Stimulated activated naive B cell treated with anti-CD40 and anti-IgM and Interleukin-4, amounts not matched to agents 10 μg/mL and 1 μg/mL and 100 μg/mL, for 72 hours (primary cell): ENCODE measurements at regions not wholly inside any gene's neighbourhood (a gene's known extent, or its start where the extent isn't known, plus 50 kb on each side); places are given as distances from the start of the nearest gene placed in this dataset.
"Not testable (repeated sequence)": the region's sequence is repeated elsewhere in the genome, so short reads cannot be mapped to it uniquely, and the experiment has no call there.

ENCODE experiments used
- ATAC-seq, 2 donors: fragments of 150-1000 bp; cut with Tn5 transposase; replicated peaks; 2 replicates each; pipeline ENCODE4 v1.10.0; 2021; ENCODE audit warnings: moderate library complexity in 1 of 2
- DNase-seq: peaks from one replicate; pipeline ENCODE4 v3.0.0; 2021
- H3K27ac Mint-ChIP-seq: one replicate; pipeline ENCODE4 v1.8.0; 2022; ENCODE audit warnings: mild to moderate bottlenecking, mixed read lengths
- H3K27me3 Mint-ChIP-seq, 2 donors: one replicate each; pipeline ENCODE4 v1.8.0; 2022; ENCODE audit warnings: mixed read lengths in 2 of 2
- H3K36me3 Mint-ChIP-seq, 2 donors: one replicate each; pipeline ENCODE4 v1.8.0; 2022; ENCODE audit warnings: mixed read lengths in 2 of 2, mild to moderate bottlenecking in 1 of 2
- H3K4me1 Mint-ChIP-seq, 2 donors: one replicate each; pipeline ENCODE4 v1.8.0; 2022; ENCODE audit warnings: mixed read lengths in 2 of 2, mild to moderate bottlenecking in 1 of 2
- H3K4me3 Mint-ChIP-seq, 2 donors: one replicate each; pipeline ENCODE4 v1.8.0; 2022; ENCODE audit warnings: mild to moderate bottlenecking in 2 of 2, mixed read lengths in 2 of 2, moderate library complexity in 1 of 2
- H3K9me3 Mint-ChIP-seq, 2 donors: one replicate each; pipeline ENCODE4 v1.8.0; 2022; ENCODE audit warnings: mixed read lengths in 2 of 2, mild to moderate bottlenecking in 1 of 2

DNA sequence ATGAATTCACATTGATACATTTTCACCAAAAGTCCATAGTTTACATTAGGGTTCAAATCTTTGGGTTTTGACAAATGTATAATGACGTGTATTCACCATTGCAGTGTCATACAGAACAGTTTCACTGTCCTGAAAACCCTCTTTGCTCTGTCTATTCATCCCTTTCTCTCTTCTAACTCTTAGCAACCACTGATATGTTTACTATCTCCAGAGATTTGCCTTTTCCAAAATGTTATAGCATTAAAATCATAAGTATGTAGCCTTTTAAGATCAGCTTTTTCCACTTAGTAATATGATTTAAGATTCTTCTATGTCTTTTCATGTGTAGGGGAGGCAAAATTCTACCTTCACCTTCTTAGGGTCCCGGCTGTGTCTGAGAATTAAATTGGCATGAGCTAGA lies 203.8 kb downstream of the TPRG1 start:
- no peak overlapping the region for H3K27ac Mint-ChIP-seq
- DNase-seq (no peak), ATAC-seq (no peak)
- H3K4me1 Mint-ChIP-seq, result no peaks in the 10 kb centered on the region
- H3K9me3 Mint-ChIP-seq, result peaks cover 0 to 2% of the 10 kb centered on the region in 2 donors
- no peaks in the 10 kb centered on the region for H3K36me3 Mint-ChIP-seq
- no peak overlapping the region for H3K4me3 Mint-ChIP-seq
- H3K27me3 Mint-ChIP-seq, result no peaks in the 10 kb centered on the region

DNA sequence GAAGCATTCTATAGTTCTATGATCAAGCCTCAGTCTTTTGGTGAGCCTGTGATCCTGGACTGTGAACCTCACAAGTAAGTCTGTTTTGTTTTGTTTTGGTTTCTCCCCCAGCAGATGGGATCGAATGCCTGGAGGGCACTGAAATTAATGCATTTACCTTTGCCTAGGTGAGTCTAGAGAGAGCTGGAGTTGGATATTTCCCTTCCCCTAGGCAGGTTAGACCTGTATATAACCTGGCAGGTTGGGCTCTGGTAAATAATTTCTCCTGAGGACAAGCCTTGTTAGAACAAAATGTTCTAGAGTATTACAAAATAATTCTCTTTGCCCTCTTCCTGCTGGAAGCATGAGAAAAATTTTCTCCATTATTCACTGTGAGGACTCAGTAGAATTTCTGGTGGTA lies 211.9 kb downstream of the TPRG1 start:
- ATAC-seq (no peak), DNase-seq (no peak)
- no peak overlapping the region for H3K27ac Mint-ChIP-seq
- H3K4me1 Mint-ChIP-seq, result no peaks in the 10 kb centered on the region
- no peaks in the 10 kb centered on the region for H3K27me3 Mint-ChIP-seq
- H3K36me3 Mint-ChIP-seq, result no peaks in the 10 kb centered on the region
- H3K9me3 Mint-ChIP-seq, result peaks cover 4 to 5% of the 10 kb centered on the region in 2 donors
- H3K4me3 Mint-ChIP-seq, result no peak overlapping the region

DNA sequence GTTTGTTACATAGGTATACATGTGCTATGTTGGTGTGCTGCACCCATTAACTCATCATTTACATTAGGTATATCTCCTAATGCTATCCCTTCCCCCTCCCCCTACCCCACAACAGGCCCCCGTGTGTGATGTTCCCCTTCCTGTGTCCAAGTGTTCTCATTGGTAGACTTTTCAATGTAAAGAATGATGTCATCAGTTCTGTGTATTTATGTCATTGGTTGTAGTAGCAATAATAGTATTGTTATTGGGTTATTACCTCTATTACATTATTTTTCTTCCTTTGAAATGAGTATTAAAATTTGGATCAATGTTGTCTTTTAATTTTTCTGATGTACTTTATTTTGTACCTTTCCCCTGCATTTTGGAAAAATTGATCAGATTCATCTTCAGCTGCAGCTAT lies 214.1 kb downstream of the TPRG1 start:
- H3K9me3 Mint-ChIP-seq, H3K27me3 Mint-ChIP-seq, ATAC-seq, H3K4me3 Mint-ChIP-seq, DNase-seq, H3K4me1 Mint-ChIP-seq, H3K36me3 Mint-ChIP-seq, H3K27ac Mint-ChIP-seq: not testable (repeated sequence)

DNA sequence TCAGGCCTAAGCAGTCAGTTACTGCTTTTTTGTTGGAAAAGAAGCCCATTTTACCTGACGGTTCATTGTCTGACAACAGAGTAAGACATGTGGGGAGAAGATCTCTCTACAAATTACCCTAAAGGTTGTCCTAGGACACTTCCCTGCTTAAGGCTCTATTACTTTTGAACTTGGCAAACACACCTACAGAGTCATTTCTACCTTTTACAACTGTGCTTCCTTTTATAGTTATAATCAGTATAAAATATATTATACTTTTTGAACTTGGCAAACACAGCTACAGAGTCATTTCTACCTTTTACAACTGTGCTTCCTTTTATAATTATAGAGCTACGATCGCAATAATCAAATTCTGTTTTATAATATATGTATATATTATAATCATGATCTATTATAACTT lies 215.0 kb downstream of the TPRG1 start:
- H3K4me3 Mint-ChIP-seq, result no peak overlapping the region
- H3K36me3 Mint-ChIP-seq, result no peaks in the 10 kb centered on the region
- H3K27ac Mint-ChIP-seq, result no peak overlapping the region
- H3K4me1 Mint-ChIP-seq, result no peaks in the 10 kb centered on the region
- DNase-seq, result no peak
- ATAC-seq, result no peak
- no peaks in the 10 kb centered on the region for H3K27me3 Mint-ChIP-seq
- H3K9me3 Mint-ChIP-seq, result peaks cover 3 to 5% of the 10 kb centered on the region in 2 donors

DNA sequence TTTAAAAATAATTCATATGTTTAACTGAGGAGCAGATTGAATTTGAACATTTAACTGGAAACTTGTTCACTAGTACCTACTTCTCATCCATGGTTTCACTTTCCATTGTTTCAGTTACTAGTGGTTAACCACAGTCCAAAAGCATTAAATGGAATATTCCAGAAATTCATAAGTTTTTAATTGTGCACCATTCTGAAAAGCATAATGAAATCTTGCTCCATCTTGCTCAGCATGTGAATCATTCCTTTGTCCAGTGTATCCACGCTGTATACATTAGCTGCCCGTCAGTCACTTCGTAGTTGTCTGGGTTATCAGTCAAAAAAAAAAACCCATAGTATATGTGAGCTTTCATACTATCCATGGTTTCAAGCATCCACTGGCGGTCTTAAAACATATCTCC lies 217.6 kb downstream of the TPRG1 start:
- H3K9me3 Mint-ChIP-seq, result no peaks in the 10 kb centered on the region
- H3K4me1 Mint-ChIP-seq, result no peaks in the 10 kb centered on the region
- no peak for DNase-seq
- H3K4me3 Mint-ChIP-seq, result no peak overlapping the region
- no peak for ATAC-seq
- no peaks in the 10 kb centered on the region for H3K27me3 Mint-ChIP-seq
- no peaks in the 10 kb centered on the region for H3K36me3 Mint-ChIP-seq
- no peak overlapping the region for H3K27ac Mint-ChIP-seq

DNA sequence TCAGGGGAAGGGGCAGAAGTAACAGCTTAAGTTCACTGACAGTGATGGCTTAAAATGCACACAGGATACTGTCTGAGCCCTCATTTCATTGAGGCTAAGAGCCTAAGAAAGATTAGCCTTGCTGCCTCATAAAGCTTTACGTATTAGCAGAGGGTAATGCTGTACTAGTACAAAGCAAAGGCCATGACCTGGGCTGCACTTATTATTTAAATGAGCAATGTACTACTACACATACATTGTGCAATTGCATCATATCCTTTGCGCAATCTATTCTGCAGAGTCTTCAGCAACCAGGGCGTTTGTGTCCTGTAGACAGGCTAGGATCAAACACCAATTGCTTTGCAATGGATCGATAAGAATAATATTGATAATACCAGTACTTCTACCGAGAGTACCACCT lies 221.8 kb downstream of the TPRG1 start:
- Mint-ChIP-seq H3K4me3 (no peak overlapping the region), H3K4me1 (no peaks in the 10 kb centered on the region), H3K9me3 (no peaks in the 10 kb centered on the region), H3K27ac (no peak overlapping the region), H3K27me3 (no peaks in the 10 kb centered on the region), H3K36me3 (no peaks in the 10 kb centered on the region)
- ATAC-seq, result no peak
- no peak for DNase-seq

DNA sequence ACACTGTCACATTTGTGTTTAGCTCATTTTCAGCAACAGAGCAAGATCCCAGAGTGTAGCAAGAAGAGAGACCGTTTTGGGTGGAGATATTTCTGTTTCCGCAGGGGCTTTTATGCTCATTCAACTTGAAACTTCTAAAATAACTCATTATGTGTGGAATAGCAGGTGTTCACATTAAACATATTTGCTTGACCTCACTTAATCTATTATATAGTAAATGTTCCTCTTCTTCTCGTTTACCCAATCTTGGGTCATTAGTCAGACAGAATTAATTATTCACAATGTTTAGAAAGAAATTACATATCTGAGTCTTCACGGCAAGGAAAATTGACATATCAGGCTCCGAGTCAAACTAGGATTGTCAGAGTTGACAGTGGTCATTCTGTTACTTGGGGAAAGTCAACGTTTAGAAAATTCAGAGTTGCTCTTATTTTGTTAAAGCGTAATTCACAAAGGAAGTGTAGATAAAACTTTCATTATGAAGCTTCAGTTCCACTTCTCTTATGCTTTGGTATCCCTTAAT lies 222.9 kb downstream of the TPRG1 start:
- Mint-ChIP-seq H3K4me1 (no peaks in the 10 kb centered on the region), H3K36me3 (no peaks in the 10 kb centered on the region), H3K4me3 (no peak overlapping the region), H3K27ac (no peak overlapping the region), H3K9me3 (no peaks in the 10 kb centered on the region), H3K27me3 (no peaks in the 10 kb centered on the region)
- no peak for DNase-seq
- ATAC-seq, result peak; percentile 21 to 55

DNA sequence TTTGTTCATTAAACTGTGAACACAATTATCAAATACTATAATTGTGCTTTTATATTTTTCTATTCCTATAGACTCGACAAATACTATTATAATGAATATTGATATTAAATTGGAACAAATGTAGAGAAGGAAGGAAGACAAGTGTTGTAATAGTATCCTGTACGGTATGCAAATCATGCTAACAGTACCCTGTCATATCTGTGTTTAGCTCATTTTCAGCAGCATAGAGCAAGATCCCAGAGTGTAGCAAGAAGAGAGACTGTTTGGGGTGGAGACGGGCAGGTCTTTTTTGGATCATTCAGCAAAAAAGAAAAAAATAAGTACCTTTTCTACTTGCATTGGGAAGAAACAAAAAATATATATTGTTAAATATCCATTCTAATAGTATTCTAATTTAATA lies 224.1 kb downstream of the TPRG1 start:
- no peaks in the 10 kb centered on the region for H3K27me3 Mint-ChIP-seq
- no peaks in the 10 kb centered on the region for H3K36me3 Mint-ChIP-seq
- ATAC-seq, result no peak
- H3K4me1 Mint-ChIP-seq, result no peaks in the 10 kb centered on the region
- no peak overlapping the region for H3K4me3 Mint-ChIP-seq
- no peaks in the 10 kb centered on the region for H3K9me3 Mint-ChIP-seq
- DNase-seq, result no peak
- no peak overlapping the region for H3K27ac Mint-ChIP-seq

DNA sequence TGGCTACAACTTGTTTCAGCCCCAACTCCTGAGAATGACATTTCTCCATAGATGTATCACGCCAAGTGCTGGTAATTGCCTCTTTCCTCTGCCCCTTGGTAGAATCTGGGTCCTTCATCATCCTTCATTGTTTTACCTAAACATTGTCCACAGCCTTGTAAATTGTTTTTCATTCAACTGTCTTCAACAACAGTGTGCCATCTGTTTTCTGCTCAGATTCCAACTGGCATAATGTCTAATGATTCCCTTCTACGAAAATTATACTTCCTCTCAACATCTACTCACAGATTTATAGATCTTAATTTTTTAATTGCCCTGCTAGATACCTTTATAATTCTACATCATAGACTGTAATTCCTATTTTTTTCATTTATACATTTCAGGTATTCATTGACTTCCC lies 226.9 kb downstream of the TPRG1 start:
- no peak overlapping the region for H3K4me3 Mint-ChIP-seq
- no peak for ATAC-seq
- no peaks in the 10 kb centered on the region for H3K9me3 Mint-ChIP-seq
- no peaks in the 10 kb centered on the region for H3K27me3 Mint-ChIP-seq
- no peak overlapping the region for H3K27ac Mint-ChIP-seq
- H3K36me3 Mint-ChIP-seq, result no peaks in the 10 kb centered on the region
- no peaks in the 10 kb centered on the region for H3K4me1 Mint-ChIP-seq
- DNase-seq, result no peak

DNA sequence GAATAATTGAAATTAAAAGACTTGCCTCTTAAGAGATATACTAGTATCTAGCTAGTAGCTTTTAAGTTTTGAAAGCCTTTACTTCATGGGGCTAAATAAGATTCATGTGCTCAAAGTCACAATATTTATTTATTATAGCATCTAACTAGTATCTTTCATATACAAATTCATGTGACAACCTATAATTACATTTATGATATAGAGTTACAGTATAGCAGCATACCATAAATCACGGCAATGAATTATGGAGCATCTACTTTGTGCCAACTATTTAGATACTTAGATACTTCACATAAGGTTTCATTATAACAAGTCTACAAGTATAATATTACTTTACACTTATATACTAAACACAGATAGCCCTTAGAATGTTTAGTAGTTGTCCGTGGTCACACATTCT lies 229.4 kb downstream of the TPRG1 start:
- DNase-seq, result no peak
- Mint-ChIP-seq H3K27me3 (no peaks in the 10 kb centered on the region), H3K9me3 (no peaks in the 10 kb centered on the region), H3K27ac (no peak overlapping the region), H3K36me3 (no peaks in the 10 kb centered on the region), H3K4me3 (no peak overlapping the region), H3K4me1 (peaks cover 0 to 2% of the 10 kb centered on the region in 2 donors)
- ATAC-seq, result no peak

DNA sequence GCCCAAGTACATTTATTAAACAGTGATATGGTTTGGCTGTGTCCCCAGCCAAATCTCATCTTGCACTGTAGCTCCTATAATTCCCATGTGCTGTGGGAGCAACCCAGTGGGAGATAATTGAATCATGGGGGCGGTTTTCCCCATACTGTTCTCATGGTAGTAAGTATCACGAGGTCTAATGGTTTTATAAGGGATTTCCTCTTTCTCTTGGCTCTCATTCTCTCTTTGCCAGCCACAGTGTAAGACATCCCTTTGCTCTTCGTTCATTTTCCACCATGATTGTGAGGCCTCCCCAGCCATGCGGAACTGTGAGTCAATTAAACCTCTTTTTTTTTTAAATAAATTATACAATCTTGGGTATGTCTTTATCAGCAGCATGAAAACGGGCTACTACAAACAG lies 228.0 kb upstream of the TP63 start:
- no peak overlapping the region for H3K27ac Mint-ChIP-seq
- H3K36me3 Mint-ChIP-seq, result no peaks in the 10 kb centered on the region
- H3K4me3 Mint-ChIP-seq, result no peak overlapping the region
- H3K27me3 Mint-ChIP-seq, result no peaks in the 10 kb centered on the region
- H3K9me3 Mint-ChIP-seq, result no peaks in the 10 kb centered on the region
- no peak for ATAC-seq
- H3K4me1 Mint-ChIP-seq, result peaks cover 0 to 2% of the 10 kb centered on the region in 2 donors
- no peak for DNase-seq

DNA sequence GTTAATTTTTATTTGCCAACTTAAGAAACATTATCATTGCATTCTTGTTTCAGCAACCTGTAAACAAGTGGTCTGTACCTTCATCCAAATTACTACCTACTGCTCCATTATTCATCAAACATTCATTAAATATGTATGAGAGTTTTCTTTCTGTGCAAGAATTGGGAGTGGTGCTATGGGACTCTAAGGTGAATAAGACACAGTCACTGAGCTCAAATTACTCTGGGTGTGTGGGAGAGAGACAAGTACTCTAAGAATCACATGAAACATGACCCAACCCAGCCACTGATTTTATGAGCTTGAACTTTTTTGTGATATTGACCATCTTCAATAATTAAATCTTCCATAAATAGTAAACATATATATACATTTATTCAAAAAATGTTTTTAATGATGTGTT lies 227.2 kb upstream of the TP63 start:
- H3K4me3 Mint-ChIP-seq, result no peak overlapping the region
- H3K9me3 Mint-ChIP-seq, result no peaks in the 10 kb centered on the region
- no peaks in the 10 kb centered on the region for H3K27me3 Mint-ChIP-seq
- peaks cover 0 to 2% of the 10 kb centered on the region in 2 donors for H3K4me1 Mint-ChIP-seq
- H3K27ac Mint-ChIP-seq, result no peak overlapping the region
- ATAC-seq (no peak), DNase-seq (no peak)
- H3K36me3 Mint-ChIP-seq, result no peaks in the 10 kb centered on the region

DNA sequence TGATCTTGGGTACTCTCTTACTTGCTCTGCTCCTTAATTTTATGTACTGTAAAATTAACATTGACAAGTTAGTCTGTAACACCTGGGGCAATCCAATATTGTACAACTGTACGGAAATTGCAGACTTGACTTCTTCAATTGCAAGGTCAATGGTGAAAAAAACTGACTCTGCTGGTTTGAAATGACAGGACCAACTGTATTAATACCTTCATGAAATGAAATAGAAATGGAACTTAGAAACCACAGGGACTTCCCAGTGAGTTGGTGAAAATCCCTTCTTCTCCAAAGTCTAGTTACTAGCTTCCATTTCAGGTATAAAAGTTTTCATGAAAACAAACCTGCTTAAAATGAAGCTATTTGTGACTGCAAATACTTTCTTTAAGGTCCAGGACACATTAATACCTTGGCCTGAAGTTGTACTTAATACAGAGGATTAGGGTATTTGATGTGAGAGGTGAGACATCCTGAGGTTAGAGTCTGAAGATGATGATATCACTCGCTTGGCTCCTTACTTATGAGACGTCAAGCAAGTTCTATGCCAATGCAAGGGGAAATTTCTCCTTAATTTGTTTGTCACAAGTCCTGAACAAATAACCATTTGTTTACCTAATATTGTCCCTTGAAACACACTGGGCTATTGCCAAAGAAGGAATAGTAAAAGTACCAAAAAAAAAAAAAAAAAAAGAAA lies 226.2 kb upstream of the TP63 start:
- H3K4me1 Mint-ChIP-seq, result peaks cover 0 to 2% of the 10 kb centered on the region in 2 donors
- peak in 1 of 2 donors; percentile 67 for ATAC-seq

DNA sequence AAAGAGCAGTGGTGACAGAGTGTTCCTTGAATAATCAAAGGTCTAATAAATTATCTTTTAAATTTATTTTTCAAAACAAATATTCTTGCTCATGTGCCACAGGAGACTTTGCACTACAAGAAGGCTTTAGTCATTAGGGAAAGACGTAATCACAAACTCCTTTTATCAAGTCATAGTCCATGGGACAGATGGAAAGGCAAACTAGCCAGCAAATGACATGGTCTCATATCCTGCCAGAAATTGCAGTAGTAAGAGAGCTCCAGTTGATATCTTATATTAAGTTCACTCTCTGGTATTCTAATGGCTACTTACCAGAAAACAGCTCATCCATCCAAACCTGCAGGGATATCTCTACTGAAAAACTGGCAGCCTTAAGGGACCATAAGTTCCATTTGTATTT lies 225.0 kb upstream of the TP63 start:
- Mint-ChIP-seq H3K36me3 (no peaks in the 10 kb centered on the region), H3K9me3 (no peaks in the 10 kb centered on the region), H3K4me3 (no peak overlapping the region), H3K27ac (no peak overlapping the region), H3K27me3 (no peaks in the 10 kb centered on the region), H3K4me1 (peaks cover 0 to 2% of the 10 kb centered on the region in 2 donors)
- ATAC-seq (no peak), DNase-seq (no peak)

More for the DNA sequence above, 226.2 kb upstream of the TP63 start:
- H3K4me3 Mint-ChIP-seq, result no peak overlapping the region
- no peaks in the 10 kb centered on the region for H3K27me3 Mint-ChIP-seq
- no peaks in the 10 kb centered on the region for H3K9me3 Mint-ChIP-seq
- H3K36me3 Mint-ChIP-seq, result no peaks in the 10 kb centered on the region
- H3K27ac Mint-ChIP-seq, result no peak overlapping the region
- no peak for DNase-seq

DNA sequence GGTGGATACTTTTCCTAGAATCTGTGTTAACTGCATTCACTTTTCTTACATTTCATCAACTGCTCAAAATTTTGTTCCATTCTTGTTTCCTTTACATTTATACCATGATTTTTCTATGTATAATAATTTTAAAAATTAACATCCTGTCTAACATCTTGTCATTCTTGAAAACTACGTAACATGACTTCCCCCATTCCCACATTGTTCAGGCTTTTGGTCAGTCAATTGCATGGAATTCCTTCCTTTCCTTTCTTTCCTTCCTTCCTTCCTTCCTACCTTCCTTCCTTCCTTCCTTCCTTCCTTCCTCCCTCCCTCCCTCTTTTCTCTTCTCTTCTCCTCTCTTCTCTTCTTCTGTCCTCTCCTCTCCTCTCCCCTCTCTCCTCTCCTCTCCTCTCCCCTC lies 220.7 kb upstream of the TP63 start:
- Mint-ChIP-seq H3K9me3 (no peaks in the 10 kb centered on the region), H3K27ac (no peak overlapping the region), H3K4me3 (no peak overlapping the region), H3K36me3 (no peaks in the 10 kb centered on the region), H3K4me1 (no peaks in the 10 kb centered on the region), H3K27me3 (no peaks in the 10 kb centered on the region)
- DNase-seq (no peak), ATAC-seq (no peak)

DNA sequence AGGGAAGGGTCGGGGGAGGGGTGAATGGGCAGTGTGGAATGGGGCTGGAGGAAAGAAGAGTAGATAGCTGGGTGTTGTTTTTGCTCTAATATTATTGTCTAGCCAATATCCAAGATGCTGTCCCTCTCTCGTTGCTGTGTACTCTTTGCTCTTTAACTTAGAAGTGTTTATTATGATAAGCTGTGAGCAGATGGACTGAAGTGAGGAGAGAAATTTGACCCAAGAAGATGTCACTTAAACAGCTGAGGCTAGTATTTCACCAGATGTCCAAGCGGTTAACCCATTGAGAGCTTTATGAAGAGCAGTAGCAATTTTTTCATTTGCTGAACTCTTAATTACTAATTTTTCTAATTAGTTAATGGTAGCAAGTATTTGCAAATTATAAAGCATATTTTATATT lies 212.2 kb upstream of the TP63 start:
- ATAC-seq (no peak), DNase-seq (no peak)
- no peaks in the 10 kb centered on the region for H3K9me3 Mint-ChIP-seq
- no peaks in the 10 kb centered on the region for H3K4me1 Mint-ChIP-seq
- no peak overlapping the region for H3K4me3 Mint-ChIP-seq
- H3K36me3 Mint-ChIP-seq, result no peaks in the 10 kb centered on the region
- no peaks in the 10 kb centered on the region for H3K27me3 Mint-ChIP-seq
- no peak overlapping the region for H3K27ac Mint-ChIP-seq
